ENCODE measurements at regions not wholly inside any gene's neighbourhood (a gene's known extent, or its start where the extent isn't known, plus 50 kb on each side); places are given as distances from the start of the nearest gene placed in this dataset.

GRCh38 chr13:53474878-53475277 is 446.3 kb downstream of the OLFM4 start:
- no peaks in the 10 kb centered on the region for H3K9me3 ChIP-seq
- no peak overlapping the region for H3K27ac ChIP-seq
- no peaks in the 10 kb centered on the region for H3K4me1 ChIP-seq
- H3K4me3 ChIP-seq: no peak overlapping the region
- DNase-seq (ENCODE audit: extremely low spot score in 2 of 2): no peak
- intact Hi-C loops (cut with DNase I): no loop called here
- H3K36me3 ChIP-seq: no peaks in the 10 kb centered on the region
- TF ChIP-seq POLR2AphosphoS5 (IDR thresholded peaks at IDR 0.05; ENCODE audit: insufficient read depth in 1 of 2, low read depth in 1 of 2): no peak
- TF ChIP-seq CTCF (IDR thresholded peaks at IDR 0.05): no peak
- no peak for TF ChIP-seq POLR2A (IDR thresholded peaks at IDR 0.05)
- no peaks in the 10 kb centered on the region for H3K27me3 ChIP-seq

- no peak for DNase-seq (ENCODE audit: extremely low spot score in 2 of 2)
- no peaks in the 10 kb centered on the region for H3K9me3 ChIP-seq
- no peaks in the 10 kb centered on the region for H3K4me1 ChIP-seq
- H3K27ac ChIP-seq: no peak overlapping the region
- H3K27me3 ChIP-seq: no peaks in the 10 kb centered on the region
- no peak for TF ChIP-seq POLR2A (IDR thresholded peaks at IDR 0.05)
- no peak for TF ChIP-seq CTCF (IDR thresholded peaks at IDR 0.05)
- TF ChIP-seq POLR2AphosphoS5 (IDR thresholded peaks at IDR 0.05; ENCODE audit: insufficient read depth in 1 of 2, low read depth in 1 of 2): no peak
- no peaks in the 10 kb centered on the region for H3K36me3 ChIP-seq
- no peak overlapping the region for H3K4me3 ChIP-seq
- intact Hi-C loops (cut with DNase I): no loop called here
Measured at GRCh38 chr13:53490752-53491151, 462.1 kb downstream of the OLFM4 start.

DNA sequence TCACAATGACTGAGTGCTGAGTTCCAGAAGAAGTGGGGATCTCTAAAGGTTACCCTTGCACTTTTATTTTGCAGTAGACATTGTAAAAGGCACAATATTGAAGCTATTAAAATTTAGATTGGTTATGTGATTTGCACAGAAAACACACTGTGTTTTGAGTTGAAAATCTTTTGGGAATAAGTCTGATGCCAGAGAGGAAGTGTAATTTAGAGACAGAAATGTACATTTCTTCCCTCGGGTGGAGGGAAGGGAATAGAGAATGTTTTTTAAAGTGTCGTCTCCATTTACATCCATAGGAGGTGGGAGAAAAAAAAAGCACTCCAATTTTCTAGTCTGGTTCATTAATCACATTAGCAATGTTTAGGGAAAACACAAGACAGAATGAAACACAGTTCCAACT is 465.8 kb downstream of the OLFM4 start:
- TF ChIP-seq POLR2AphosphoS5 (IDR thresholded peaks at IDR 0.05; ENCODE audit: insufficient read depth in 1 of 2, low read depth in 1 of 2): no peak
- TF ChIP-seq CTCF (IDR thresholded peaks at IDR 0.05): no peak
- no peak for TF ChIP-seq POLR2A (IDR thresholded peaks at IDR 0.05)
- H3K27ac ChIP-seq: no peak overlapping the region
- H3K36me3 ChIP-seq: no peaks in the 10 kb centered on the region
- DNase-seq (ENCODE audit: extremely low spot score in 2 of 2): no peak
- H3K27me3 ChIP-seq: no peaks in the 10 kb centered on the region
- H3K4me1 ChIP-seq: no peaks in the 10 kb centered on the region
- no peak overlapping the region for H3K4me3 ChIP-seq
- intact Hi-C loops (cut with DNase I): no loop called here
- no peaks in the 10 kb centered on the region for H3K9me3 ChIP-seq

GRCh38 chr13:53499576-53500133 is 471.0 kb downstream of the OLFM4 start:
- DNase-seq (ENCODE audit: extremely low spot score in 2 of 2): no peak
- Histone ChIP-seq H3K4me1 (no peaks in the 10 kb centered on the region), H3K27me3 (no peaks in the 10 kb centered on the region), H3K36me3 (no peaks in the 10 kb centered on the region), H3K4me3 (no peak overlapping the region), H3K9me3 (no peaks in the 10 kb centered on the region), H3K27ac (no peak overlapping the region)
- intact Hi-C loops (cut with DNase I): no loop called here
- no peak for TF ChIP-seq POLR2A (IDR thresholded peaks at IDR 0.05)
- no peak for TF ChIP-seq CTCF (IDR thresholded peaks at IDR 0.05)
- TF ChIP-seq POLR2AphosphoS5 (IDR thresholded peaks at IDR 0.05; ENCODE audit: insufficient read depth in 1 of 2, low read depth in 1 of 2): no peak

- Histone ChIP-seq H3K9me3 (no peaks in the 10 kb centered on the region), H3K27ac (no peak overlapping the region), H3K4me3 (no peak overlapping the region), H3K27me3 (no peaks in the 10 kb centered on the region), H3K4me1 (no peaks in the 10 kb centered on the region), H3K36me3 (no peaks in the 10 kb centered on the region)
- TF ChIP-seq CTCF (IDR thresholded peaks at IDR 0.05) (no peak), POLR2AphosphoS5 (IDR thresholded peaks at IDR 0.05; ENCODE audit: insufficient read depth in 1 of 2, low read depth in 1 of 2) (no peak), POLR2A (IDR thresholded peaks at IDR 0.05) (no peak)
- intact Hi-C loops (cut with DNase I): no loop called here
- DNase-seq (ENCODE audit: extremely low spot score in 2 of 2): no peak
Measured at GRCh38 chr13:53501387-53501786, 472.8 kb downstream of the OLFM4 start.
